ENCODE measurements at regions not wholly inside any gene's neighbourhood (a gene's known extent, or its start where the extent isn't known, plus 50 kb on each side); places are given as distances from the start of the nearest gene placed in this dataset.

GRCh38 chr16:20253825-20254224 lies 73.5 kb downstream of the GP2 start:
- TF ChIP-seq CTCF (IDR thresholded peaks at IDR 0.05) (no peak), RCOR1 (IDR thresholded peaks at IDR 0.05; ENCODE audit: low read depth, low read length) (no peak)

Data from A549 (cell line).